ENCODE measurements at regions not wholly inside any gene's neighbourhood (a gene's known extent, or its start where the extent isn't known, plus 50 kb on each side); places are given as distances from the start of the nearest gene placed in this dataset.

- no peak overlapping the region for H3K4me3 ChIP-seq (ENCODE audit: low read length)
- TF ChIP-seq, protein P1, sequence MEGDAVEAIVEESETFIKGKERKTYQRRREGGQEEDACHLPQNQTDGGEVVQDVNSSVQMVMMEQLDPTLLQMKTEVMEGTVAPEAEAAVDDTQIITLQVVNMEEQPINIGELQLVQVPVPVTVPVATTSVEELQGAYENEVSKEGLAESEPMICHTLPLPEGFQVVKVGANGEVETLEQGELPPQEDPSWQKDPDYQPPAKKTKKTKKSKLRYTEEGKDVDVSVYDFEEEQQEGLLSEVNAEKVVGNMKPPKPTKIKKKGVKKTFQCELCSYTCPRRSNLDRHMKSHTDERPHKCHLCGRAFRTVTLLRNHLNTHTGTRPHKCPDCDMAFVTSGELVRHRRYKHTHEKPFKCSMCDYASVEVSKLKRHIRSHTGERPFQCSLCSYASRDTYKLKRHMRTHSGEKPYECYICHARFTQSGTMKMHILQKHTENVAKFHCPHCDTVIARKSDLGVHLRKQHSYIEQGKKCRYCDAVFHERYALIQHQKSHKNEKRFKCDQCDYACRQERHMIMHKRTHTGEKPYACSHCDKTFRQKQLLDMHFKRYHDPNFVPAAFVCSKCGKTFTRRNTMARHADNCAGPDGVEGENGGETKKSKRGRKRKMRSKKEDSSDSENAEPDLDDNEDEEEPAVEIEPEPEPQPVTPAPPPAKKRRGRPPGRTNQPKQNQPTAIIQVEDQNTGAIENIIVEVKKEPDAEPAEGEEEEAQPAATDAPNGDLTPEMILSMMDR (conservative IDR thresholded peaks at IDR 0.05; ENCODE audit: low read depth, low read length) = no peak
- no peak for DNase-seq (ENCODE audit: low read depth)
Measured at GRCh38 chr9:24932785-24933184, 387.1 kb upstream of the IZUMO3 start.

DNA sequence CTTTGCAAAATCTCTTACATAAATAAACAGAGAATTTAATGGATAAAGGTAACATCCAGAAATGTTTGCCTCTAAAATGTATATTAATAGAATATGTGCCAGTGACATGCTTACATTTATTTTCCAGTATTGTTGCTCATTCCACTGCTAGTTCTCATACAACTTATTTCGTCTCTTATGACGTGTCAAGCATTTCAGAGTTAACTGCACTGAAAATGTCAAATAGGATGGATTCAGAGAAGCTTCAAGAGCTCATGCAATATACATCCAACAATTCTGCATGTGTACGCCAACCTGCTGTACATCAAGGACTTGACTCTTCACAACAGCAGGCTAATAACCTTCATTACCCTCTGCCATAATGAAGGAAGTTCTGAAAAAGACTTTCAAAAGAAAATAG is 386.2 kb upstream of the IZUMO3 start:
- H3K4me3 ChIP-seq (ENCODE audit: low read length) = no peak overlapping the region
- no peak for DNase-seq (ENCODE audit: low read depth)
- TF ChIP-seq, protein P1 (conservative IDR thresholded peaks at IDR 0.05; ENCODE audit: low read depth, low read length) = no peak

DNA sequence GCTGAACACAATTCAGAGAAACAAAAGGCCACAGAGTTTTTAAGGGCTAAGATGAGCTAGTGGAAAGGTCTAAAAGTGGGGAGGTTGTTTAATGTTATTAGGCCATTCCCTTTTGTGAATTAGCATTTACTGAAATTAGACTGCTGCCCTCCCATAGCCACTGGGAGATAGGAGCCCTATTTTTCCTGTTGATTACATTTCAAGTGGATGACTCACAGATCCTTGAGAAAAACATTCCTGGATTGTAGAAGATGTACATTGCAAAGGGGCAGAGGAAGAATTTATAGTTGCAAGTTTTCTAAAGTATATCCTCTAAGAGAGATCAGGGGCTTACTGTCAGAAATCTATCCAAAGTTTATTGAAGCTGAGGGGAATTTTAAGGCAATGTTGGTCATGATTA is 367.1 kb upstream of the IZUMO3 start:
- TF ChIP-seq, protein P1 (conservative IDR thresholded peaks at IDR 0.05; ENCODE audit: low read depth, low read length) = no peak
- DNase-seq (ENCODE audit: low read depth) = peak; percentile 6
- no peak overlapping the region for H3K4me3 ChIP-seq (ENCODE audit: low read length)

- TF ChIP-seq, protein P1 (conservative IDR thresholded peaks at IDR 0.05; ENCODE audit: low read depth, low read length) = no peak
- no peak for DNase-seq (ENCODE audit: low read depth)
- no peak overlapping the region for H3K4me3 ChIP-seq (ENCODE audit: low read length)
Measured at GRCh38 chr9:24901319-24901718, 355.6 kb upstream of the IZUMO3 start.

DNA sequence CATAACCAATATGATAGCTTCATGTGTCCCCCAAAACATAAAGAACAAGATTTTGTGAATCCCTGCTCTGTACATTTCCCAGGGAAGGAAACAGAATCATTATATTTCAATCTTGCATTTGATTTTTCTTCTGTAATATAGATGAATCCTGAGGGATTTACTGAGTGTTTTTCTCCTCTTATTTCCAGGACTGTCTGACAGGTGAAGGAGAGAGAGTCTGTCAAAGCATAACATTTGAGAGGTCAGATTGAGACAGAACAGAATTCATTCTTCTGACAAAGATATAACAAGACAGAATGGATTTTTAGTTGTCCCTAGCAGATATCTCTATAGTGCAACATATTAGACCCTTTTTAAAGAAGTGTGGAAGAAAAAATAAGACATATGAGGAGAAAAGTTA is 354.5 kb upstream of the IZUMO3 start:
- TF ChIP-seq, protein P1 (conservative IDR thresholded peaks at IDR 0.05; ENCODE audit: low read depth, low read length) = no peak
- H3K4me3 ChIP-seq (ENCODE audit: low read length) = no peak overlapping the region
- no peak for DNase-seq (ENCODE audit: low read depth)

GRCh38 chr9:24899463-24899862 is 353.8 kb upstream of the IZUMO3 start:
- no peak overlapping the region for H3K4me3 ChIP-seq (ENCODE audit: low read length)
- TF ChIP-seq, protein P1 (conservative IDR thresholded peaks at IDR 0.05; ENCODE audit: low read depth, low read length) = no peak
- no peak for DNase-seq (ENCODE audit: low read depth)

DNA sequence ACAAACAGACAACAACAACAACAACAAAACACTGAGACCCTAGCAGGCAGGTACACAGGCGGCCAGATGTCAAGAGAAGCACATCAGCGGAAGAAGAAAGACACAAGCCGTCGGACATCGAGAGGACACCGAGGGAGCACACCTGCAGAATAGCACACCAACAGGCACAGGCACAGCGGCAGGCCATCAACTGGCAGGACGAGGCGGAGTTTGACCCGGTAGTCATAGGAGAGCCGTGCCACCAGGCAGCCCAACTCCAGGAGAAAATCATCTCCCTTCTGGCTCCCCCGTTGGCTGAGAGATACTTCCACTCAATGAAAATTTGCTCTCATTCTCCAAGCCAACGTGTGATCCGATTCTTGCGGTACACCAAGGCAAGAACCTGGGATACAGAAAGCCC is 352.1 kb upstream of the IZUMO3 start:
- no peak for DNase-seq (ENCODE audit: low read depth)
- TF ChIP-seq, protein P1 (conservative IDR thresholded peaks at IDR 0.05; ENCODE audit: low read depth, low read length) = no peak

More for the DNA sequence above, 352.1 kb upstream of the IZUMO3 start:
- H3K4me3 ChIP-seq (ENCODE audit: low read length) = no peak overlapping the region

Measured in retinal pigment epithelial cell (primary cell).